ENCODE measurements at regions not wholly inside any gene's neighbourhood (a gene's known extent, or its start where the extent isn't known, plus 50 kb on each side); places are given as distances from the start of the nearest gene placed in this dataset.

DNA sequence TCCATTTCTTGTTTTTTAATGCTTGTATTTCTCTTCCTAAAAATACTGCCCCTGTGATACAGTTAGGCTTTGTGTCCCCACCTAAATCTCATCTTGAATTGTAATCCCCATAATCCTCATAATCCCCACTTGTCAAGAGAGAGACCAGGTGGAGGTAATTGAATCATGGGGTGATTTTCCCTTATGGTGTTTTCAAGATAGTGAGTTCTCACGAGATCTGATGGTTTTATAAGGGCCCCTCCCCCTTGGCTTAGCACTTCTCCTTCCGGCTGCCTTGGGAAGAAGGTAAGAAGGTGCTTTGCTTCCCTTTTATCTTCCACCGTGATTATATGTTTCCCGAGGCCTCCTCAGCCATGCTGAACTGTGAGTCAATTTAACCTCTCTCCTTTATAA is 227.4 kb downstream of the MAN2A1 start:
- in situ Hi-C loops (cut with HindIII; ENCODE audit: low sequenced_read_pairs), result no loop called here
- no peak for TF ChIP-seq CTCF (IDR thresholded peaks at IDR 0.05; ENCODE audit: low read depth, low read length, missing control alignments)
- no peak overlapping the region for H3K4me3 ChIP-seq (ENCODE audit: low read depth, low read length)
- DNase-seq (ENCODE audit: low read depth), result no peak

DNA sequence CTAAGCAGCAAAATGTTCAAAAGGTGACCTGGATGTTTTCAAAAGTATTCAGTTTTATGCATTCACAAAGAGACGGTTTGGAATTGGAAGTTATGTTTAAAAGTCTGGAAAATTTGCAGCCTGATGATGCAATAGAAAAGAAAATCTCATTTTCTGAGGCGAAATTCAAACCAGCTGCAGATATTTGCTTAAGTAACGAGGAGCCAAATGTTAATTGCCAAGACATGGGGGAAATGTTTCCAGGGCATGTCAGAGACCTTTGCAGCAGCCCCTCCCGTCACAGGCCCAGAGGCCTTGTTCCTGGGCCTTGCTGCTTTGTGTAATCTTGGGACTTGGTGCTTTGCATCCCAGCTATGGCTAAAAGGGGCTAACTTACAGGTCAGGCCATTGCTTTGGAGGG is 228.2 kb downstream of the MAN2A1 start:
- TF ChIP-seq CTCF (IDR thresholded peaks at IDR 0.05; ENCODE audit: low read depth, low read length, missing control alignments), result no peak
- no peak overlapping the region for H3K4me3 ChIP-seq (ENCODE audit: low read depth, low read length)
- in situ Hi-C loops (cut with HindIII; ENCODE audit: low sequenced_read_pairs), result no loop called here
- no peak for DNase-seq (ENCODE audit: low read depth)

GRCh38 chr5:109920736-109921135 is 231.0 kb downstream of the MAN2A1 start:
- H3K4me3 ChIP-seq (ENCODE audit: low read depth, low read length), result no peak overlapping the region
- in situ Hi-C loops (cut with HindIII; ENCODE audit: low sequenced_read_pairs), result no loop called here
- no peak for TF ChIP-seq CTCF (IDR thresholded peaks at IDR 0.05; ENCODE audit: low read depth, low read length, missing control alignments)
- DNase-seq (ENCODE audit: low read depth), result no peak

DNA sequence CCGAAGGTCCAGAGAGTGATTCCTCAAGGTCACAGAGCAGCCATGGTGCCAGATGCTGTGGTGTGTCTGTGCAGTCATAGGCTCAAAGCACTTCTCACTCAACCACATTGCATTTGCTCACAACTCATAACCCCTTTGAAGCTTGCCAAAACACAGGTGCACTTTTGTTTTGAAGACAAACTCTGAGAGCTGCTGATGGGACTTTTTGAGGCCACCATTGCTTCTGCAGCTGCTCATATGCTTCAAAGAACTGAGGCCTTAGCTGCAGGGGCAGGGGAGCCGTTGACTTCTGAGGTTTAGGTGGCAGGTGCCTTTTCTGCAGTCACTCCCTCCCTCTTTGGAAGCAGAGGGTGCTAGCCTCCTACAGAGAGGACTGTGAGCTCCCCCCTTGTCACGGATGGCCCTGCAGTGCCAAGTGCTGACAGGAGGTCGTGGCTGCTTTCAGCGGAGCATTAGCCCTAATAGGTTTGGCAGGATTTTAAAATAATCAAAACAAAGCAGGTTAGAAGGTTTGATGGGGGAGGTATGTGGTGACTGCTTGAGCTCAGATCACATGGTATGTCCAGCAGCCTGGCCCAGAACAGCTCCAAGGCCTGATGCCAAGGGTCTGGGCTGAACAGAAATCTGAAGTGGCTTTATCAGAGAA is 232.1 kb downstream of the MAN2A1 start:
- in situ Hi-C loops (cut with HindIII; ENCODE audit: low sequenced_read_pairs), result no loop called here
- no peak for TF ChIP-seq CTCF (IDR thresholded peaks at IDR 0.05; ENCODE audit: low read depth, low read length, missing control alignments)
- DNase-seq (ENCODE audit: low read depth), result no peak
- H3K4me3 ChIP-seq (ENCODE audit: low read depth, low read length), result no peak overlapping the region

- no peak for TF ChIP-seq CTCF (IDR thresholded peaks at IDR 0.05; ENCODE audit: low read depth, low read length, missing control alignments)
- H3K4me3 ChIP-seq (ENCODE audit: low read depth, low read length), result no peak overlapping the region
- DNase-seq (ENCODE audit: low read depth), result no peak
- in situ Hi-C loops (cut with HindIII; ENCODE audit: low sequenced_read_pairs), result no loop called here
Measured at GRCh38 chr5:109922381-109922995, 232.8 kb downstream of the MAN2A1 start.

GRCh38 chr5:109923205-109923604 is 233.5 kb downstream of the MAN2A1 start:
- in situ Hi-C loops (cut with HindIII; ENCODE audit: low sequenced_read_pairs), result no loop called here
- no peak for TF ChIP-seq CTCF (IDR thresholded peaks at IDR 0.05; ENCODE audit: low read depth, low read length, missing control alignments)
- H3K4me3 ChIP-seq (ENCODE audit: low read depth, low read length), result no peak overlapping the region
- DNase-seq (ENCODE audit: low read depth), result no peak

Data from astrocyte of the cerebellum (primary cell).